ENCODE measurements at regions not wholly inside any gene's neighbourhood (a gene's known extent, or its start where the extent isn't known, plus 50 kb on each side); places are given as distances from the start of the nearest gene placed in this dataset.

GRCh38 chr5:164608507-164608906, 1103.1 kb downstream of the MAT2B start:
- TF ChIP-seq, protein P1, sequence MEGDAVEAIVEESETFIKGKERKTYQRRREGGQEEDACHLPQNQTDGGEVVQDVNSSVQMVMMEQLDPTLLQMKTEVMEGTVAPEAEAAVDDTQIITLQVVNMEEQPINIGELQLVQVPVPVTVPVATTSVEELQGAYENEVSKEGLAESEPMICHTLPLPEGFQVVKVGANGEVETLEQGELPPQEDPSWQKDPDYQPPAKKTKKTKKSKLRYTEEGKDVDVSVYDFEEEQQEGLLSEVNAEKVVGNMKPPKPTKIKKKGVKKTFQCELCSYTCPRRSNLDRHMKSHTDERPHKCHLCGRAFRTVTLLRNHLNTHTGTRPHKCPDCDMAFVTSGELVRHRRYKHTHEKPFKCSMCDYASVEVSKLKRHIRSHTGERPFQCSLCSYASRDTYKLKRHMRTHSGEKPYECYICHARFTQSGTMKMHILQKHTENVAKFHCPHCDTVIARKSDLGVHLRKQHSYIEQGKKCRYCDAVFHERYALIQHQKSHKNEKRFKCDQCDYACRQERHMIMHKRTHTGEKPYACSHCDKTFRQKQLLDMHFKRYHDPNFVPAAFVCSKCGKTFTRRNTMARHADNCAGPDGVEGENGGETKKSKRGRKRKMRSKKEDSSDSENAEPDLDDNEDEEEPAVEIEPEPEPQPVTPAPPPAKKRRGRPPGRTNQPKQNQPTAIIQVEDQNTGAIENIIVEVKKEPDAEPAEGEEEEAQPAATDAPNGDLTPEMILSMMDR (IDR thresholded peaks at IDR 0.05) = no peak
- no peak for TF ChIP-seq EZH2 (IDR thresholded peaks at IDR 0.05; ENCODE audit: borderline replicate concordance, insufficient read depth, low read depth, low read length, poor library complexity, severe bottlenecking)
